Rectal smooth muscle tissue (tissue), 1 donor: ENCODE measurements at regions not wholly inside any gene's neighbourhood (a gene's known extent, or its start where the extent isn't known, plus 50 kb on each side); places are given as distances from the start of the nearest gene placed in this dataset.

Experiments used
- H3K27ac ChIP-seq: one replicate; pipeline ENCODE4 v1.7.0; 2013; ENCODE audit warnings: low read depth, low read length, inconsistent platforms
- H3K27me3 ChIP-seq: one replicate; pipeline ENCODE4 v1.7.0; 2013; ENCODE audit warnings: low read length; ENCODE audit not compliant: control insufficient read depth, insufficient read depth
- H3K36me3 ChIP-seq: one replicate; pipeline ENCODE4 v1.7.0; 2013; ENCODE audit warnings: low read length; ENCODE audit not compliant: control insufficient read depth, insufficient read depth
- H3K4me1 ChIP-seq: one replicate; pipeline ENCODE4 v1.7.0; 2013; ENCODE audit warnings: low read length; ENCODE audit not compliant: control insufficient read depth, insufficient read depth
- H3K4me3 ChIP-seq: one replicate; pipeline ENCODE4 v1.7.0; 2013; ENCODE audit warnings: low read length
- H3K9ac ChIP-seq: one replicate; pipeline ENCODE4 v1.7.0; 2013; ENCODE audit warnings: low read length

- no peak overlapping the region for H3K27ac ChIP-seq
Observed at GRCh38 chr5:30849931-30850710, 343.4 kb upstream of the CDH6 start.

GRCh38 chr5:30846171-30846570 is 347.3 kb upstream of the CDH6 start:
- no peak overlapping the region for H3K9ac ChIP-seq
- H3K36me3 ChIP-seq = no peaks in the 10 kb centered on the region
- H3K4me1 ChIP-seq = no peaks in the 10 kb centered on the region
- no peak overlapping the region for H3K4me3 ChIP-seq
- no peaks in the 10 kb centered on the region for H3K27me3 ChIP-seq
- no peak overlapping the region for H3K27ac ChIP-seq

More at GRCh38 chr5:30849931-30850710, 343.4 kb upstream of the CDH6 start:
- H3K4me1 ChIP-seq = no peaks in the 10 kb centered on the region
- H3K27me3 ChIP-seq = no peaks in the 10 kb centered on the region
- no peak overlapping the region for H3K4me3 ChIP-seq
- H3K9ac ChIP-seq = no peak overlapping the region
- H3K36me3 ChIP-seq = no peaks in the 10 kb centered on the region

GRCh38 chr5:30845194-30845593 is 348.3 kb upstream of the CDH6 start:
- Histone ChIP-seq H3K4me3 (no peak overlapping the region), H3K27me3 (no peaks in the 10 kb centered on the region), H3K27ac (no peak overlapping the region), H3K9ac (no peak overlapping the region), H3K36me3 (no peaks in the 10 kb centered on the region), H3K4me1 (no peaks in the 10 kb centered on the region)

GRCh38 chr5:30843541-30843940 is 349.9 kb upstream of the CDH6 start:
- H3K36me3 ChIP-seq = no peaks in the 10 kb centered on the region

GRCh38 chr5:30839956-30840355 is 353.5 kb upstream of the CDH6 start:
- Histone ChIP-seq H3K4me3 (no peak overlapping the region), H3K27ac (no peak overlapping the region), H3K4me1 (no peaks in the 10 kb centered on the region), H3K9ac (no peak overlapping the region), H3K36me3 (no peaks in the 10 kb centered on the region), H3K27me3 (no peaks in the 10 kb centered on the region)

More at GRCh38 chr5:30843541-30843940, 349.9 kb upstream of the CDH6 start:
- Histone ChIP-seq H3K27ac (no peak overlapping the region), H3K4me3 (no peak overlapping the region), H3K27me3 (no peaks in the 10 kb centered on the region), H3K4me1 (no peaks in the 10 kb centered on the region), H3K9ac (no peak overlapping the region)

GRCh38 chr5:30838936-30839496 is 354.5 kb upstream of the CDH6 start:
- Histone ChIP-seq H3K4me1 (no peaks in the 10 kb centered on the region), H3K36me3 (no peaks in the 10 kb centered on the region), H3K9ac (no peak overlapping the region), H3K4me3 (no peak overlapping the region), H3K27ac (no peak overlapping the region), H3K27me3 (no peaks in the 10 kb centered on the region)

GRCh38 chr5:30832519-30832918 is 361.0 kb upstream of the CDH6 start:
- Histone ChIP-seq H3K4me1 (no peaks in the 10 kb centered on the region), H3K36me3 (no peaks in the 10 kb centered on the region), H3K4me3 (no peak overlapping the region), H3K27me3 (no peaks in the 10 kb centered on the region), H3K9ac (no peak overlapping the region), H3K27ac (no peak overlapping the region)

GRCh38 chr5:30831605-30832004 is 361.9 kb upstream of the CDH6 start:
- no peaks in the 10 kb centered on the region for H3K36me3 ChIP-seq
- H3K27ac ChIP-seq = no peak overlapping the region
- no peak overlapping the region for H3K4me3 ChIP-seq
- H3K9ac ChIP-seq = no peak overlapping the region
- no peaks in the 10 kb centered on the region for H3K4me1 ChIP-seq
- no peaks in the 10 kb centered on the region for H3K27me3 ChIP-seq

GRCh38 chr5:30831123-30831522 is 362.4 kb upstream of the CDH6 start:
- Histone ChIP-seq H3K4me1 (no peaks in the 10 kb centered on the region), H3K36me3 (no peaks in the 10 kb centered on the region), H3K27ac (no peak overlapping the region), H3K27me3 (no peaks in the 10 kb centered on the region), H3K4me3 (no peak overlapping the region), H3K9ac (no peak overlapping the region)

GRCh38 chr5:30811298-30811697 is 382.2 kb upstream of the CDH6 start:
- no peak overlapping the region for H3K27ac ChIP-seq
- H3K36me3 ChIP-seq = no peaks in the 10 kb centered on the region
- H3K4me3 ChIP-seq = no peak overlapping the region
- H3K27me3 ChIP-seq = no peaks in the 10 kb centered on the region
- H3K9ac ChIP-seq = no peak overlapping the region
- H3K4me1 ChIP-seq = no peaks in the 10 kb centered on the region

- Histone ChIP-seq H3K9ac (no peak overlapping the region), H3K27me3 (no peaks in the 10 kb centered on the region), H3K27ac (no peak overlapping the region), H3K4me3 (no peak overlapping the region), H3K4me1 (no peaks in the 10 kb centered on the region), H3K36me3 (no peaks in the 10 kb centered on the region)
Observed at GRCh38 chr5:30809933-30810332, 383.6 kb upstream of the CDH6 start.

- no peak overlapping the region for H3K4me3 ChIP-seq
- H3K27me3 ChIP-seq = no peaks in the 10 kb centered on the region
- H3K36me3 ChIP-seq = no peaks in the 10 kb centered on the region
- H3K27ac ChIP-seq = no peak overlapping the region
- no peaks in the 10 kb centered on the region for H3K4me1 ChIP-seq
- no peak overlapping the region for H3K9ac ChIP-seq
Observed at GRCh38 chr5:30808996-30809395, 384.5 kb upstream of the CDH6 start.
